ENCODE measurements at regions not wholly inside any gene's neighbourhood (a gene's known extent, or its start where the extent isn't known, plus 50 kb on each side); places are given as distances from the start of the nearest gene placed in this dataset.

- POLR2A ChIA-PET, result no interaction called here
- CTCF ChIA-PET, result no interaction called here
- DNase-seq (ENCODE audit: extremely low spot score), result no peak
- TF ChIP-seq ARNT (IDR thresholded peaks at IDR 0.05) (no peak), NFRKB (IDR thresholded peaks at IDR 0.05) (no peak), FOXA1 (IDR thresholded peaks at IDR 0.05) (no peak), SUZ12 (IDR thresholded peaks at IDR 0.05) (no peak), FOXM1 (IDR thresholded peaks at IDR 0.05; ENCODE audit: borderline replicate concordance) (no peak), CTBP1 (IDR thresholded peaks at IDR 0.05; ENCODE audit: borderline replicate concordance) (no peak), ZNF384 (IDR thresholded peaks at IDR 0.05) (no peak), LEF1 (IDR thresholded peaks at IDR 0.05; ENCODE audit: borderline replicate concordance) (no peak), L3MBTL2 (conservative IDR thresholded peaks at IDR 0.05) (no peak)
Measured at GRCh38 chr4:130393231-130393630, 1297.3 kb downstream of the C4orf33 start.

GRCh38 chr4:130393642-130394041 is 1297.7 kb downstream of the C4orf33 start:
- TF ChIP-seq FOXA1 (IDR thresholded peaks at IDR 0.05), result no peak
- ChIA-PET POLR2A (no interaction called here), CTCF (no interaction called here)
- no peak for DNase-seq (ENCODE audit: extremely low spot score)

- TF ChIP-seq SUZ12 (IDR thresholded peaks at IDR 0.05) (no peak), ARNT (IDR thresholded peaks at IDR 0.05) (no peak), ELF4 (IDR thresholded peaks at IDR 0.05) (no peak), CTBP1 (IDR thresholded peaks at IDR 0.05; ENCODE audit: borderline replicate concordance) (no peak), SP1 (IDR thresholded peaks at IDR 0.05) (no peak), NFRKB (IDR thresholded peaks at IDR 0.05) (no peak), PKNOX1 (IDR thresholded peaks at IDR 0.05) (no peak), TARDBP (IDR thresholded peaks at IDR 0.05) (no peak)
- CTCF ChIA-PET, result no interaction called here
- DNase-seq (ENCODE audit: extremely low spot score), result no peak
Measured at GRCh38 chr4:130395871-130396270, 1299.9 kb downstream of the C4orf33 start.

GRCh38 chr4:130403221-130403620 is 1307.3 kb downstream of the C4orf33 start:
- DNase-seq (ENCODE audit: extremely low spot score), result no peak
- POLR2A ChIA-PET, result no interaction called here
- TF ChIP-seq BHLHE40 (IDR thresholded peaks at IDR 0.05; ENCODE audit: borderline replicate concordance) (no peak), FOXM1 (IDR thresholded peaks at IDR 0.05; ENCODE audit: borderline replicate concordance) (no peak), LEF1 (IDR thresholded peaks at IDR 0.05; ENCODE audit: borderline replicate concordance) (no peak), ZNF384 (IDR thresholded peaks at IDR 0.05) (no peak), FOXA1 (IDR thresholded peaks at IDR 0.05) (no peak), SUZ12 (IDR thresholded peaks at IDR 0.05) (no peak), TARDBP (IDR thresholded peaks at IDR 0.05) (no peak), ELF4 (IDR thresholded peaks at IDR 0.05) (no peak), PKNOX1 (IDR thresholded peaks at IDR 0.05) (no peak), HDGF (IDR thresholded peaks at IDR 0.05; ENCODE audit: borderline replicate concordance) (no peak), ARNT (IDR thresholded peaks at IDR 0.05) (no peak), FOXK2 (IDR thresholded peaks at IDR 0.05) (no peak)
- CTCF ChIA-PET, result no interaction called here

More at GRCh38 chr4:130395871-130396270, 1299.9 kb downstream of the C4orf33 start:
- POLR2A ChIA-PET, result no interaction called here

- CTCF ChIA-PET, result no interaction called here
- no peak for DNase-seq (ENCODE audit: extremely low spot score)
- POLR2A ChIA-PET, result no interaction called here
- no peak for TF ChIP-seq ZNF384 (IDR thresholded peaks at IDR 0.05)
- TF ChIP-seq ARNT (IDR thresholded peaks at IDR 0.05), result no peak
- TF ChIP-seq SUZ12 (IDR thresholded peaks at IDR 0.05), result no peak
- no peak for TF ChIP-seq FOXM1 (IDR thresholded peaks at IDR 0.05; ENCODE audit: borderline replicate concordance)
- TF ChIP-seq CTBP1 (IDR thresholded peaks at IDR 0.05; ENCODE audit: borderline replicate concordance), result no peak
- no peak for TF ChIP-seq L3MBTL2 (conservative IDR thresholded peaks at IDR 0.05)
- TF ChIP-seq FOXK2 (IDR thresholded peaks at IDR 0.05), result no peak
- TF ChIP-seq HDGF (IDR thresholded peaks at IDR 0.05; ENCODE audit: borderline replicate concordance), result no peak
- no peak for TF ChIP-seq FOXA1 (IDR thresholded peaks at IDR 0.05)
- no peak for TF ChIP-seq BHLHE40 (IDR thresholded peaks at IDR 0.05; ENCODE audit: borderline replicate concordance)
- no peak for TF ChIP-seq LEF1 (IDR thresholded peaks at IDR 0.05; ENCODE audit: borderline replicate concordance)
- TF ChIP-seq ELF4 (IDR thresholded peaks at IDR 0.05), result no peak
- TF ChIP-seq TARDBP (IDR thresholded peaks at IDR 0.05), result no peak
- TF ChIP-seq SP1 (IDR thresholded peaks at IDR 0.05), result no peak
Measured at GRCh38 chr4:130416228-130416627, 1320.3 kb downstream of the C4orf33 start.

GRCh38 chr4:130419211-130419975 is 1323.4 kb downstream of the C4orf33 start:
- TF ChIP-seq HDGF (IDR thresholded peaks at IDR 0.05; ENCODE audit: borderline replicate concordance) (no peak), BHLHE40 (IDR thresholded peaks at IDR 0.05; ENCODE audit: borderline replicate concordance) (no peak), CTBP1 (IDR thresholded peaks at IDR 0.05; ENCODE audit: borderline replicate concordance) (no peak), NFRKB (IDR thresholded peaks at IDR 0.05) (no peak), TARDBP (IDR thresholded peaks at IDR 0.05) (no peak), FOXK2 (IDR thresholded peaks at IDR 0.05) (no peak), SP1 (IDR thresholded peaks at IDR 0.05) (no peak), LEF1 (IDR thresholded peaks at IDR 0.05; ENCODE audit: borderline replicate concordance) (no peak), FOXM1 (IDR thresholded peaks at IDR 0.05; ENCODE audit: borderline replicate concordance) (no peak), SUZ12 (IDR thresholded peaks at IDR 0.05) (no peak), ELF4 (IDR thresholded peaks at IDR 0.05) (no peak), L3MBTL2 (conservative IDR thresholded peaks at IDR 0.05) (no peak), ZNF384 (IDR thresholded peaks at IDR 0.05) (no peak), ARNT (IDR thresholded peaks at IDR 0.05) (no peak), FOXA1 (IDR thresholded peaks at IDR 0.05) (no peak)
- POLR2A ChIA-PET, result no interaction called here
- CTCF ChIA-PET, result no interaction called here
- DNase-seq (ENCODE audit: extremely low spot score), result no peak

GRCh38 chr4:130422261-130422660 is 1326.3 kb downstream of the C4orf33 start:
- no peak for DNase-seq (ENCODE audit: extremely low spot score)
- ChIA-PET CTCF (no interaction called here), POLR2A (no interaction called here)
- no peak for TF ChIP-seq FOXM1 (IDR thresholded peaks at IDR 0.05; ENCODE audit: borderline replicate concordance)
- no peak for TF ChIP-seq SUZ12 (IDR thresholded peaks at IDR 0.05)
- TF ChIP-seq ZNF384 (IDR thresholded peaks at IDR 0.05), result no peak
- TF ChIP-seq LEF1 (IDR thresholded peaks at IDR 0.05; ENCODE audit: borderline replicate concordance), result no peak
- TF ChIP-seq FOXA1 (IDR thresholded peaks at IDR 0.05), result no peak
- TF ChIP-seq L3MBTL2 (conservative IDR thresholded peaks at IDR 0.05), result no peak
- TF ChIP-seq BHLHE40 (IDR thresholded peaks at IDR 0.05; ENCODE audit: borderline replicate concordance), result no peak
- no peak for TF ChIP-seq TARDBP (IDR thresholded peaks at IDR 0.05)
- no peak for TF ChIP-seq NFRKB (IDR thresholded peaks at IDR 0.05)
- TF ChIP-seq ARNT (IDR thresholded peaks at IDR 0.05), result no peak

Data from HEK293T (cell line).